ENCODE measurements at regions not wholly inside any gene's neighbourhood (a gene's known extent, or its start where the extent isn't known, plus 50 kb on each side); places are given as distances from the start of the nearest gene placed in this dataset.

DNA sequence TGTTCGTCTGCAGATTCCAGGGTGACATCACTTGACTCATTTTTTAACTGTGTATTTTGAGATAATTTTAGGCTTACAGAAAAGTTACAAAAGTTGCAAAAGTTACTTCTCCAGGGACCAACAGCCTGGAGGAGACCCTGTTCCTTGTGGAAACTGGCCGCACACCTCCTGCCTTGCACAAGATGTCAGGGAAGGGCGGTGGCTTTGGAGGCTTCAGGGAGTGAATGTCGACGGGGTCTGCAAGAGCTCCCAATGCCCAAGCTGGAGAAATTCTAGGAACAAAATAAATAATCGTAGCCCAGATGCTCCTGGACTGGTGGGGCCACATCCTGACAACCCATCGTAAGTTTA is 62.2 kb upstream of the FAM20C start:
- Mint-ChIP-seq H3K9me3 (no peaks in the 10 kb centered on the region), H3K4me1 (no peaks in the 10 kb centered on the region), H3K27ac (no peak overlapping the region), H3K4me3 (no peak overlapping the region), H3K27me3 (ENCODE audit: low read depth, poor library complexity) (peaks cover 26% of the 10 kb centered on the region), H3K36me3 (ENCODE audit: low read depth) (no peaks in the 10 kb centered on the region)
- no peak for DNase-seq
- TF ChIP-seq, protein P1, sequence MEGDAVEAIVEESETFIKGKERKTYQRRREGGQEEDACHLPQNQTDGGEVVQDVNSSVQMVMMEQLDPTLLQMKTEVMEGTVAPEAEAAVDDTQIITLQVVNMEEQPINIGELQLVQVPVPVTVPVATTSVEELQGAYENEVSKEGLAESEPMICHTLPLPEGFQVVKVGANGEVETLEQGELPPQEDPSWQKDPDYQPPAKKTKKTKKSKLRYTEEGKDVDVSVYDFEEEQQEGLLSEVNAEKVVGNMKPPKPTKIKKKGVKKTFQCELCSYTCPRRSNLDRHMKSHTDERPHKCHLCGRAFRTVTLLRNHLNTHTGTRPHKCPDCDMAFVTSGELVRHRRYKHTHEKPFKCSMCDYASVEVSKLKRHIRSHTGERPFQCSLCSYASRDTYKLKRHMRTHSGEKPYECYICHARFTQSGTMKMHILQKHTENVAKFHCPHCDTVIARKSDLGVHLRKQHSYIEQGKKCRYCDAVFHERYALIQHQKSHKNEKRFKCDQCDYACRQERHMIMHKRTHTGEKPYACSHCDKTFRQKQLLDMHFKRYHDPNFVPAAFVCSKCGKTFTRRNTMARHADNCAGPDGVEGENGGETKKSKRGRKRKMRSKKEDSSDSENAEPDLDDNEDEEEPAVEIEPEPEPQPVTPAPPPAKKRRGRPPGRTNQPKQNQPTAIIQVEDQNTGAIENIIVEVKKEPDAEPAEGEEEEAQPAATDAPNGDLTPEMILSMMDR (IDR thresholded peaks at IDR 0.05), result no peak

DNA sequence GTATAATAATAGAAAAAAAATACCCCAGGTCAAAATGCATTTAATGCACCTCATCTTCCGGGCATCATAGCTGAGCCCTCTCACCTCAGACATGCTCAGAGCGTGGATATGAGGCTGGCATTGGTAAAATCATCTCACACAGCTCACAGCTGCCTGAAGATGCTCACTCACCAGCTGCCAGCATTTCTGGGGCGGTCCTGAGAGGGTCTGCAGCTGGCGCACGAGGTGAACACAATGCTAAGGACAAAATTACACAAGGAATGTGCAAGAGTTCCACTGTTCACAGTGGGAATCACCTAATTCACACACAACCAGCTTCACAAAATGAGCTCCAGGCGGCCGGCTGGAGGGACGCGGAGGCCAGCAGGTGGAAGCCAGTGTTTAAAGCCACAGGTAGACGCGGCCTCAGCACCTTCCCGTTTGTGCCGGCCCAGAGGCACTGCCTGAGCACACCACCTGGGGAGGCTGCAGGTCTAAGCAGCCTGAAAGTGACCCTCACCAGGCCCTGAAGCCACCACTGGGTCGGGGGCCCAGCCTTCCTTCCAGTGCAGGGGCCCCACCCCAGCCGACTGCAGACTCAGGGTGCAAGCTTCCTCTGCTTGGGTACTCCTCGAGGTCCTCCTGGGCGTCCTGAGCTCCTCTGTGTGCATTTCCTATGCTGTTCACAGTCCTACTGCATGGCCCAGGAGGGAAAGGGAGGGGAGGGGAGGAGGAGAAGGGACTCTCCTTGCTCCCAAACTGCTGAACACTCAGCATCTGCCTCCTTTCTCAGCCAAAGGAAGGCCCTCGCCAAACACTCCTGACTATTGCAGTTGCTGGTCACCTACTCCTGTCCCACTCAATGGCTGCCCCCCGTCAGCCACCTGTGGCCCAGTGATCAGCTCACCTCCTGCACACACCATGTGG is 61.2 kb upstream of the FAM20C start:
- no peaks in the 10 kb centered on the region for H3K36me3 Mint-ChIP-seq (ENCODE audit: low read depth)
- DNase-seq, result no peak
- no peak overlapping the region for H3K27ac Mint-ChIP-seq
- H3K27me3 Mint-ChIP-seq (ENCODE audit: low read depth, poor library complexity), result peaks cover 20% of the 10 kb centered on the region
- TF ChIP-seq, protein P1 (IDR thresholded peaks at IDR 0.05), result no peak
- H3K4me1 Mint-ChIP-seq, result no peaks in the 10 kb centered on the region
- H3K4me3 Mint-ChIP-seq, result no peak overlapping the region
- no peaks in the 10 kb centered on the region for H3K9me3 Mint-ChIP-seq

DNA sequence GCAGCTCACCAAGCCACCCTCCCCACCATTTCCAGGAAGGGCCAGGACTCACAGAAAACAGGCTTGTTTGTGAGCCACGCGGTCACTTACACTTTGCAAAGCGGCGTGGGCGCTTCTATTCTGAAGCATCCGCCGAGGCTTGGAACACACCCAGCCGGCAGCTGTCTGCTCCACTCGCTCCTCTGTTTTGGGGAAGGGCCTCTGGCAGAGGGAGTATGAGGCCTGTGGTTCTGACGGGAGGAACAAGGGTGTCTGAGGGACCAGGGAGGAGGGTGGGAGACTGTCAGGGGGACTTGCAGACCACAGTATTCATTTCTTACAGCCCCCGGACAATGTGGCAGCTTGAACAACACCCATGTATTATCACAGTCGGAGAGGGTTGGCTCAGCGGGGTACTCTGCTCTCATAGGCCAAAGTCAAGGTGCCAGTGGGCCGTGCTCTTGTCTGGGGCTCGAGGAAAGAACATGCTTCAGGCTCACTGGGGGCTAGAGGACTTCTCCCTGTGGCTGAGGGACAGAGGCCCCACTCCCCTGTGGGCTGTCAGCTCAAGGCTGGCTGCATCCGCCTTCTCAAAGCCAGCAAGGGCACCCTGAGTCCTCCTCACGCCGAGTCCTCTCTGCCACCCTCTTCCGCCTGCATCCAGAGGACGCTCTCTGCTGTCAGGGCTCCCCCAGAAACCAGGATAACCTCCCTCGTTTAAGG is 60.4 kb upstream of the FAM20C start:
- no peaks in the 10 kb centered on the region for H3K4me1 Mint-ChIP-seq
- no peaks in the 10 kb centered on the region for H3K36me3 Mint-ChIP-seq (ENCODE audit: low read depth)
- H3K4me3 Mint-ChIP-seq, result no peak overlapping the region
- peaks cover 16% of the 10 kb centered on the region for H3K27me3 Mint-ChIP-seq (ENCODE audit: low read depth, poor library complexity)
- H3K27ac Mint-ChIP-seq, result no peak overlapping the region
- no peak for DNase-seq
- TF ChIP-seq, protein P1 (IDR thresholded peaks at IDR 0.05), result no peak
- H3K9me3 Mint-ChIP-seq, result no peaks in the 10 kb centered on the region

DNA sequence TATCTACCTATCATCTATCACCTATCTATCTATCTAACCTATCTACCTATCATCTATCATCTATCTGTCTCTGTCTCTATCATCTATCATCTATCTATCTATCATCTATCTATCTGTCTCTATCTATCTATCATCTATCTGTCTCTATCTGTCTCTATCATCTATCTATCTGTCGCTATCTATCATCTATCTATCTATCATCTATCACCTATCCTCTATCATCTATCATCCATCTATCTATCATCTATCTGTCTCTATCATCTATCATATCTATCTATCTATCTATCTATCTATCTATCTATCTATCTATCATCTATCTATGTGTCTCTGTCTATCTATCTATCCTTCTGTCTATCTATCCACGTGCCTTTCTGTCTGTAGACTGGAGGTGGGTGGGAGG is 59.5 kb upstream of the FAM20C start:
- Mint-ChIP-seq H3K4me3 (no peak overlapping the region), H3K27me3 (ENCODE audit: low read depth, poor library complexity) (peaks cover 12% of the 10 kb centered on the region), H3K9me3 (no peaks in the 10 kb centered on the region), H3K4me1 (no peaks in the 10 kb centered on the region), H3K27ac (no peak overlapping the region), H3K36me3 (ENCODE audit: low read depth) (no peaks in the 10 kb centered on the region)
- TF ChIP-seq, protein P1 (IDR thresholded peaks at IDR 0.05), result no peak
- no peak for DNase-seq

DNA sequence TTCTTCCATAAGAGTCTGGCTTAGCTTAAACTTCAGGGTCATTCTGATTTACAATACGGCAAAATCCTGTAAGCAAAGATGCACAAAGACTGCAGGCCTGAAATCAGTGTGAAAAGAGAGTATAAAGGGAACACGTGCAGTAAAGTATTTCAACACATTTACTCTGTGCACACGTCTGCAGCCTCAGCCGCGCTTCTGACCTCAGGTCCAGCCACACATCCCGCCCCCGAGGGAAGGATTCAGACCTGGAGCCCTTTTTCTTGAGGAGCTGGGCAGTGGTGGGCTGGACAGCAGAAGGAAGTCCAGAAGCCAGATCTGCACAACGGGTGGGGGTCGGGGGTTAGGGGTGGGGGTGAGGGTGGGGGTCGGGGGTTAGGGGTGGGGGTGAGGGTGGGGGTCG is 58.9 kb upstream of the FAM20C start:
- Mint-ChIP-seq H3K4me1 (peaks cover 3% of the 10 kb centered on the region), H3K9me3 (no peaks in the 10 kb centered on the region), H3K27ac (no peak overlapping the region), H3K36me3 (ENCODE audit: low read depth) (no peaks in the 10 kb centered on the region), H3K27me3 (ENCODE audit: low read depth, poor library complexity) (peaks cover 12% of the 10 kb centered on the region), H3K4me3 (no peak overlapping the region)
- TF ChIP-seq, protein P1 (IDR thresholded peaks at IDR 0.05), result no peak
- no peak for DNase-seq

All from nephron progenitor cell (in vitro differentiated cells).